22Rv1 (cell line): ENCODE measurements at regions not wholly inside any gene's neighbourhood (a gene's known extent, or its start where the extent isn't known, plus 50 kb on each side); places are given as distances from the start of the nearest gene placed in this dataset.

Source experiments
- CTCF ChIP-seq: fragments of 450-650 bp; IDR thresholded peaks from 2 replicates; pipeline ENCODE4 v1.5.1; 2017; ENCODE audit warnings: mild to moderate bottlenecking
- ZFX ChIP-seq: fragments of 450-650 bp; IDR thresholded peaks from 2 replicates; pipeline ENCODE4 v1.6.1; 2017; ENCODE audit warnings: antibody characterized with exemption, borderline replicate concordance

GRCh38 chr12:98085046-98085755 lies 430.2 kb upstream of the TMPO start:
- no peak for TF ChIP-seq CTCF
- TF ChIP-seq ZFX, result no peak
